ENCODE measurements at regions not wholly inside any gene's neighbourhood (a gene's known extent, or its start where the extent isn't known, plus 50 kb on each side); places are given as distances from the start of the nearest gene placed in this dataset.
"Not testable (repeated sequence)": the region's sequence is repeated elsewhere in the genome, so short reads cannot be mapped to it uniquely, and the experiment has no call there.

DNA sequence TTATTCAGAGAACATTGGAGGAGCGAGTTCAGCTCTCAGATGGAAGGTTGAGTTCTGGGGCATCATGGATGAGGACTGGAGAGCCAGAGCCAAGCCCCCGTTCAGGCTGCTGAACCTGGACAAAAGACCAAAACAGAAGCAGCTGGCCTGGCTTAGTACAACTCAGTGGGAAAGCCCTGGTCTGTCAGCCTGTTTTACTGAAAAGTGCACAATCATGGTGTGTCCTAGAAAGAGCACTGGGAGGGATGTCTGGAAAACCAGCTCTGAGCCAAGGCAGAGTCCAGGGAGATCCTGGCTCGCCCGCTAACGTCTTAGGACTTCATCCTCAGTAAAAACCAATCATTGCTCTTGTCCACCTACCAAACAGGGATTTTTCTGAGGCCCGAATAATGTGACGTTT is 129.7 kb upstream of the MTLN start:
- H3K36me3 ChIP-seq (ENCODE audit: control insufficient read depth in 2 of 3, insufficient read depth in 3 of 3, low read length in 3 of 3); H3K27me3 ChIP-seq (ENCODE audit: control insufficient read depth, insufficient read depth, low read length); H3K27ac ChIP-seq (ENCODE audit: low read depth in 2 of 2, low read length in 2 of 2); H3K4me1 ChIP-seq (ENCODE audit: control insufficient read depth in 2 of 3, insufficient read depth in 2 of 3, low read depth in 1 of 3, low read length in 3 of 3); H3K9ac ChIP-seq (ENCODE audit: low read length in 3 of 3); intact Hi-C loops (cut with DNase I); FAIRE-seq; DNase-seq; H3K9me3 ChIP-seq (ENCODE audit: control insufficient read depth in 2 of 3, insufficient read depth in 1 of 3, low read length in 3 of 3); H3K4me3 ChIP-seq (ENCODE audit: low read length in 3 of 3): not testable (repeated sequence)

- H3K9ac ChIP-seq (ENCODE audit: low read length in 3 of 3); H3K4me3 ChIP-seq (ENCODE audit: low read length in 3 of 3); DNase-seq; H3K27ac ChIP-seq (ENCODE audit: low read depth in 2 of 2, low read length in 2 of 2); intact Hi-C loops (cut with DNase I); H3K4me1 ChIP-seq (ENCODE audit: control insufficient read depth in 2 of 3, insufficient read depth in 2 of 3, low read depth in 1 of 3, low read length in 3 of 3); H3K27me3 ChIP-seq (ENCODE audit: control insufficient read depth, insufficient read depth, low read length); FAIRE-seq; H3K9me3 ChIP-seq (ENCODE audit: control insufficient read depth in 2 of 3, insufficient read depth in 1 of 3, low read length in 3 of 3); H3K36me3 ChIP-seq (ENCODE audit: control insufficient read depth in 2 of 3, insufficient read depth in 3 of 3, low read length in 3 of 3): not testable (repeated sequence)
These were observed 126.8 kb upstream of the MTLN start for GRCh38 chr2:110339126-110339525.

DNA sequence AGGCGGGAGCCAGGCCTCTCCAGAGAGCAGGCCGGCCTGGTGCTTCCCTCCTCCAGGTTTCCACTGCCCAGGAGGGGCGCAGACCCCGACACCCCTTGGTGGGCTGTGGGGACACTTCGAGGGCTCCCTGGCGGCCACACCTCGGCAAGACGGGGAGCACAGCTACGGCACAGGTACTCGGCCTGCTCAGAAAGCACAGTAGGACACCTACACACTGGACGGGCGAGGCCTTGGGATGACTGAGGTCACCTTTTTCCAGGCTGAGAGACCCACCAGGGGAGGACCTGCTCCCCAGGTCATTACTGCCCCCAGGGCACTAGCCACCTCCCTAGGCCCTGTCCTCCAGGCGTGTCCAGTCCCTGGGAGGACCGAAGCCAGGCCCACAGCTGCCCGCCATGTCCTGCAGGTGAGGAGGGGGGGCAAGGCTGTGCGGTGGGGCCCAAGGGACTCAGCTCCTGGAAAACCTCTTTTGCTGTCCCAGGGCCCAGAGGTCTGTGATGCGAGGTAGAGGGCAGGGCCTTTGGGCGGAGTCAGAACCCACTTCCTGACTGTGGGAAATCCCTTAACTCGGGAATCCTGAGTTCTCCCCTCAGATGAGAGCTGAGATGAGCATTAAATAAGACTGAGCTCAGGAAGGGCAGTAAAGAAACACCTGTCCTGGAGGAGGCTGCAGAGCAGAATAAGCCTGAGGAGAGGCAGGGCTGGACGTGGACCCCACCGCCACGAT is 126.1 kb upstream of the MTLN start:
- H3K36me3 ChIP-seq (ENCODE audit: control insufficient read depth in 2 of 3, insufficient read depth in 3 of 3, low read length in 3 of 3); H3K27me3 ChIP-seq (ENCODE audit: control insufficient read depth, insufficient read depth, low read length); H3K9ac ChIP-seq (ENCODE audit: low read length in 3 of 3); H3K9me3 ChIP-seq (ENCODE audit: control insufficient read depth in 2 of 3, insufficient read depth in 1 of 3, low read length in 3 of 3); H3K4me3 ChIP-seq (ENCODE audit: low read length in 3 of 3); H3K27ac ChIP-seq (ENCODE audit: low read depth in 2 of 2, low read length in 2 of 2); FAIRE-seq; intact Hi-C loops (cut with DNase I); H3K4me1 ChIP-seq (ENCODE audit: control insufficient read depth in 2 of 3, insufficient read depth in 2 of 3, low read depth in 1 of 3, low read length in 3 of 3): not testable (repeated sequence)
- peak in 2 of 5 donors; percentile 9 to 37 for DNase-seq

DNA sequence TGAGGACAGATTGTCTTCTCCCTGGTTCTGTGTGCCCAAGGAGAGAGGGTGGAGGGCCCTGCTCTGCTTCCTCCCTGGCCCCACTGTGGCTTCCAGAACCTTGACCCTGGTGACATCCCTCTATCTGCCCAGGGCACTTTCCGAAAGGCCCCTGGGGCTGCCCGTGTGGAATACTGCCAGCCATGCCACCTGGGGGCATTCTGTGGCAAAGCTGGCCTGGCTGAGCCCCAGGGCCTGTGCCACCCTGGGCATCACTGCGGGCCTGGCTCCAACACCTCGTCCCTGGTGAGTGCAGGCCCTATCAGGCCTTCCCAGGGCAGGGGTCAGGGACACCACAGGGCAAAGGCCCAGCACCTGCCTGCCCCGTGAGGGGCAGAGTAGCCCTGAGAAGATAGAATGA is 123.7 kb upstream of the MTLN start:
- H3K9ac ChIP-seq (ENCODE audit: low read length in 3 of 3); H3K27ac ChIP-seq (ENCODE audit: low read depth in 2 of 2, low read length in 2 of 2); H3K4me3 ChIP-seq (ENCODE audit: low read length in 3 of 3); intact Hi-C loops (cut with DNase I); H3K36me3 ChIP-seq (ENCODE audit: control insufficient read depth in 2 of 3, insufficient read depth in 3 of 3, low read length in 3 of 3); FAIRE-seq; H3K27me3 ChIP-seq (ENCODE audit: control insufficient read depth, insufficient read depth, low read length); H3K4me1 ChIP-seq (ENCODE audit: control insufficient read depth in 2 of 3, insufficient read depth in 2 of 3, low read depth in 1 of 3, low read length in 3 of 3); H3K9me3 ChIP-seq (ENCODE audit: control insufficient read depth in 2 of 3, insufficient read depth in 1 of 3, low read length in 3 of 3): not testable (repeated sequence)
- DNase-seq, result peak in 1 of 5 donors; percentile 17

- intact Hi-C loops (cut with DNase I); FAIRE-seq; H3K9ac ChIP-seq (ENCODE audit: low read length in 3 of 3); H3K4me3 ChIP-seq (ENCODE audit: low read length in 3 of 3); H3K9me3 ChIP-seq (ENCODE audit: control insufficient read depth in 2 of 3, insufficient read depth in 1 of 3, low read length in 3 of 3); H3K27me3 ChIP-seq (ENCODE audit: control insufficient read depth, insufficient read depth, low read length); H3K27ac ChIP-seq (ENCODE audit: low read depth in 2 of 2, low read length in 2 of 2); H3K36me3 ChIP-seq (ENCODE audit: control insufficient read depth in 2 of 3, insufficient read depth in 3 of 3, low read length in 3 of 3); H3K4me1 ChIP-seq (ENCODE audit: control insufficient read depth in 2 of 3, insufficient read depth in 2 of 3, low read depth in 1 of 3, low read length in 3 of 3): not testable (repeated sequence)
- DNase-seq, result peak in 1 of 5 donors; percentile 26
These were observed 123.2 kb upstream of the MTLN start for GRCh38 chr2:110335415-110336049.

DNA sequence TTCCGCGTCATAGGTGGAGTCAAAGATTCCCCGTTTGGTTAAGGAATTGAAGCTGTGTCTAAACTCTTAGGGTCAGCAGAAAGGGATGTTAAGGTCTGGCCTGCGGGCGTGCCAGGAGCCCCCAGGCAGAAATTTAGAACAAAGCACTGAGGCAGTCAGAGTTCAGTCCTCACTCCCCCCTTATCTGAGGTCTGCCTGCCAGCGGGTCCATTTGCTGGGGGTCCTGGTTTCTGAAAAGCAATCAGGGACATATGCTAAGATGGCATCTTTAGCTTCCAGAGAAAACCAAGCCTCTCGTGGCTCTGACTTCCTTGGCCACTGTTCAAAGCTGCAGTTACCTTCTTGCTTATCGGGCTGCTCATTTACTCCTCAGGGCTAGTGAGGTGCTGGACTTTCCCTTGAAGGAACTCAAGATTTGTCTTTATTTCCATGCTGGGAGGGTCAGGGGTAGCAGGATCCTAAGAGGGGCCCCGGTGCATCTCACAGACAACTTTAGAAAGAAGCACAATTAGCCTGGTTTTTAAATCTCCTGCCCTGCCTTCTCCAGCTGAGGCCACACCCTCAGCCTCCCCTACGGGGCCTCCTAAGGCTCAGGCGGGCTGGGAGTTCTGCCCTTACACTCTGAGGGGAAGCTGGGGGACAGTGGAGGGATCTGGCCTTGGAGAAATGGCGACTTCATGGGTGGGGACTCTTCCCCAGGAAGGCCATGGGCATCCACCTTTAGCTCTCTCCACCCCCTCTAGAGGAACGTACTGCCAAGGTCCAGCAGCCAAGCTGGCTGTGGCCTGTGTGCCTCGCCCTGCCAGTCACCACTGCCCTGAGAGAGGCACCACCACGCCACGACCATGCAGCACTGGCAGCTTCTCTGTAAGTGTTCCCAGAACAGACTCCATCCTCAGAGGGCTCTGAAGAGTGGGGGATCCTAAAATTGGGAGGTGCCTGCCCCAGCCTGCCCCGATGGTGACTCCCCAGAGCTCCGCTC is 121.1 kb upstream of the MTLN start:
- H3K36me3 ChIP-seq (ENCODE audit: control insufficient read depth in 2 of 3, insufficient read depth in 3 of 3, low read length in 3 of 3); H3K9me3 ChIP-seq (ENCODE audit: control insufficient read depth in 2 of 3, insufficient read depth in 1 of 3, low read length in 3 of 3); H3K4me3 ChIP-seq (ENCODE audit: low read length in 3 of 3); FAIRE-seq; intact Hi-C loops (cut with DNase I); H3K27me3 ChIP-seq (ENCODE audit: control insufficient read depth, insufficient read depth, low read length); H3K27ac ChIP-seq (ENCODE audit: low read depth in 2 of 2, low read length in 2 of 2); H3K9ac ChIP-seq (ENCODE audit: low read length in 3 of 3); H3K4me1 ChIP-seq (ENCODE audit: control insufficient read depth in 2 of 3, insufficient read depth in 2 of 3, low read depth in 1 of 3, low read length in 3 of 3): not testable (repeated sequence)
- DNase-seq, result peak in 1 of 5 donors; percentile 32

- H3K27me3 ChIP-seq (ENCODE audit: control insufficient read depth, insufficient read depth, low read length); intact Hi-C loops (cut with DNase I); H3K27ac ChIP-seq (ENCODE audit: low read depth in 2 of 2, low read length in 2 of 2); H3K4me3 ChIP-seq (ENCODE audit: low read length in 3 of 3); H3K9ac ChIP-seq (ENCODE audit: low read length in 3 of 3); H3K9me3 ChIP-seq (ENCODE audit: control insufficient read depth in 2 of 3, insufficient read depth in 1 of 3, low read length in 3 of 3); FAIRE-seq; H3K36me3 ChIP-seq (ENCODE audit: control insufficient read depth in 2 of 3, insufficient read depth in 3 of 3, low read length in 3 of 3); H3K4me1 ChIP-seq (ENCODE audit: control insufficient read depth in 2 of 3, insufficient read depth in 2 of 3, low read depth in 1 of 3, low read length in 3 of 3): not testable (repeated sequence)
- DNase-seq, result peak in 1 of 5 donors; percentile 45
These were observed 119.3 kb upstream of the MTLN start for GRCh38 chr2:110331625-110332024.

- H3K9ac ChIP-seq (ENCODE audit: low read length in 3 of 3); H3K4me3 ChIP-seq (ENCODE audit: low read length in 3 of 3); H3K9me3 ChIP-seq (ENCODE audit: control insufficient read depth in 2 of 3, insufficient read depth in 1 of 3, low read length in 3 of 3); intact Hi-C loops (cut with DNase I); H3K4me1 ChIP-seq (ENCODE audit: control insufficient read depth in 2 of 3, insufficient read depth in 2 of 3, low read depth in 1 of 3, low read length in 3 of 3); H3K27me3 ChIP-seq (ENCODE audit: control insufficient read depth, insufficient read depth, low read length); H3K27ac ChIP-seq (ENCODE audit: low read depth in 2 of 2, low read length in 2 of 2); H3K36me3 ChIP-seq (ENCODE audit: control insufficient read depth in 2 of 3, insufficient read depth in 3 of 3, low read length in 3 of 3); FAIRE-seq: not testable (repeated sequence)
- peak in 1 of 5 donors; percentile 22 for DNase-seq
These were observed 117.4 kb upstream of the MTLN start for GRCh38 chr2:110329760-110330159.
